ENCODE measurements at regions not wholly inside any gene's neighbourhood (a gene's known extent, or its start where the extent isn't known, plus 50 kb on each side); places are given as distances from the start of the nearest gene placed in this dataset.

DNA sequence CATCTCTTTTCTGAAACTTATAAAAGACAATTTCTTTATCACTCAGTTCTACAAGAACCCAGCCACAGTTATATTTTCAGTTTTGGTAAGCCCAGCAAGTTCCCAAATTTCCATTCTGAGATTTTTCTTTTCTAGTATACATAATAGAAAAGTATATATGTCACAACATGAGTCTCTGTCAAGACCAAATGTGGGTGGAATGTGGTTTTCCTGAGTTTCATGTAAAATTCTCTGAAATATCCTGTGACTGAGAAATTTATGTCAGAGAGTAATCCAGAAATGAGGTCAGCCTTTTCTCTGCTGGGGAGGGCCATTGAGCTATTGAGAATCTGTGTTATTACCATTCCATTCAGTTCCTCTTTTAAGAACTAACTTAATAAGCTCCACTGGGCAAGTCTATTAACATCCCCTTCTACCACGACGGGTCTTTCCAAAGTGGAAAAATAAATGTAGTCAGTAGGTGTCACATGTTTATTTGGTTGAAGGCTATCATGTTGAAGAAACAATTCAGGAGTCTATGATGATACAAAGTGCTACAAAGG lies 100.7 kb upstream of the HMGN3 start:
- TF ChIP-seq, protein P1, sequence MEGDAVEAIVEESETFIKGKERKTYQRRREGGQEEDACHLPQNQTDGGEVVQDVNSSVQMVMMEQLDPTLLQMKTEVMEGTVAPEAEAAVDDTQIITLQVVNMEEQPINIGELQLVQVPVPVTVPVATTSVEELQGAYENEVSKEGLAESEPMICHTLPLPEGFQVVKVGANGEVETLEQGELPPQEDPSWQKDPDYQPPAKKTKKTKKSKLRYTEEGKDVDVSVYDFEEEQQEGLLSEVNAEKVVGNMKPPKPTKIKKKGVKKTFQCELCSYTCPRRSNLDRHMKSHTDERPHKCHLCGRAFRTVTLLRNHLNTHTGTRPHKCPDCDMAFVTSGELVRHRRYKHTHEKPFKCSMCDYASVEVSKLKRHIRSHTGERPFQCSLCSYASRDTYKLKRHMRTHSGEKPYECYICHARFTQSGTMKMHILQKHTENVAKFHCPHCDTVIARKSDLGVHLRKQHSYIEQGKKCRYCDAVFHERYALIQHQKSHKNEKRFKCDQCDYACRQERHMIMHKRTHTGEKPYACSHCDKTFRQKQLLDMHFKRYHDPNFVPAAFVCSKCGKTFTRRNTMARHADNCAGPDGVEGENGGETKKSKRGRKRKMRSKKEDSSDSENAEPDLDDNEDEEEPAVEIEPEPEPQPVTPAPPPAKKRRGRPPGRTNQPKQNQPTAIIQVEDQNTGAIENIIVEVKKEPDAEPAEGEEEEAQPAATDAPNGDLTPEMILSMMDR (IDR thresholded peaks at IDR 0.05; ENCODE audit: insufficient read depth, low read depth, low read length): no peak
- no peak for TF ChIP-seq EZH2 (IDR thresholded peaks at IDR 0.05; ENCODE audit: insufficient read depth, low read length)

Measured in astrocyte (in vitro differentiated cells and primary cell).